Panc1 (cell line): ENCODE measurements at regions not wholly inside any gene's neighbourhood (a gene's known extent, or its start where the extent isn't known, plus 50 kb on each side); places are given as distances from the start of the nearest gene placed in this dataset.

ENCODE experiments used
- POLR2AphosphoS5 ChIP-seq: IDR thresholded peaks from 2 replicates; pipeline ENCODE4 v1.6.1; 2012; ENCODE audit warnings: mild to moderate bottlenecking, low read depth, low read length, moderate library complexity
- SIN3A ChIP-seq: IDR thresholded peaks from 2 replicates; pipeline ENCODE4 v1.6.1; 2012; ENCODE audit warnings: low read depth, mild to moderate bottlenecking, low read length, moderate library complexity, borderline replicate concordance; ENCODE audit not compliant: insufficient read depth
- TCF7L2 ChIP-seq: IDR thresholded peaks from 2 replicates; pipeline ENCODE4 v1.6.1; 2011; ENCODE audit warnings: mild to moderate bottlenecking, low read depth, low read length, inconsistent platforms
- TF ChIP-seq, protein P1 (sequence below): fragments of 450-650 bp; IDR thresholded peaks from 2 replicates; pipeline ENCODE4 v1.5.1; 2017; ENCODE audit warnings: mild to moderate bottlenecking

DNA sequence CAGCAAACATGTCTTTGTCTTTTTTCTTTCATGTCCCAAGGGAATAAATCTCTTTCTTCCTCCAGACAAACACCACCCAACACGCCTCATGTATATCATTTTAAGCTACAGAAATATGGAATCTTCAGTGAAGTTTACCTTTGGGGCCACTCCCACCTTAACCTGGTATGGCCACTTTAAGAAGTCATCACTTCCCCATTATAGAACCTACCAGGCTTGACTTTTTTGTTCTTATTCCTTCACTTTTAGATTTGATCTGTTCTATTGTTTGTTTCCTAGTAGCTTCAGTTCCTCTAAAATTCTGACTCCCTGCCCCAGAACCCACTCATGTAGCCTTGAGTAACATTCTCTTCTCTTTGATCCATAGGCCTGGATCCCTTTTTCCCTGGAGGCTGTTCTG lies 226.3 kb downstream of the HLX start:
- TF ChIP-seq, protein P1, sequence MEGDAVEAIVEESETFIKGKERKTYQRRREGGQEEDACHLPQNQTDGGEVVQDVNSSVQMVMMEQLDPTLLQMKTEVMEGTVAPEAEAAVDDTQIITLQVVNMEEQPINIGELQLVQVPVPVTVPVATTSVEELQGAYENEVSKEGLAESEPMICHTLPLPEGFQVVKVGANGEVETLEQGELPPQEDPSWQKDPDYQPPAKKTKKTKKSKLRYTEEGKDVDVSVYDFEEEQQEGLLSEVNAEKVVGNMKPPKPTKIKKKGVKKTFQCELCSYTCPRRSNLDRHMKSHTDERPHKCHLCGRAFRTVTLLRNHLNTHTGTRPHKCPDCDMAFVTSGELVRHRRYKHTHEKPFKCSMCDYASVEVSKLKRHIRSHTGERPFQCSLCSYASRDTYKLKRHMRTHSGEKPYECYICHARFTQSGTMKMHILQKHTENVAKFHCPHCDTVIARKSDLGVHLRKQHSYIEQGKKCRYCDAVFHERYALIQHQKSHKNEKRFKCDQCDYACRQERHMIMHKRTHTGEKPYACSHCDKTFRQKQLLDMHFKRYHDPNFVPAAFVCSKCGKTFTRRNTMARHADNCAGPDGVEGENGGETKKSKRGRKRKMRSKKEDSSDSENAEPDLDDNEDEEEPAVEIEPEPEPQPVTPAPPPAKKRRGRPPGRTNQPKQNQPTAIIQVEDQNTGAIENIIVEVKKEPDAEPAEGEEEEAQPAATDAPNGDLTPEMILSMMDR, result no peak
- TF ChIP-seq POLR2AphosphoS5 (no peak), TCF7L2 (no peak), SIN3A (no peak)
